HEK293T (cell line): ENCODE measurements at regions not wholly inside any gene's neighbourhood (a gene's known extent, or its start where the extent isn't known, plus 50 kb on each side); places are given as distances from the start of the nearest gene placed in this dataset.

Experiments
- CTCF ChIA-PET: fragments of 350-600 bp; formaldehyde crosslinking; extraction: SDS; loops from one replicate; lab custom pipeline; 2021; ENCODE audit warnings: antibody characterized with exemption, inconsistent platforms; lab: Yijun Ruan, JAX
- POLR2A ChIA-PET: fragments of 350-600 bp; formaldehyde crosslinking; extraction: SDS; loops from one replicate; lab custom pipeline; 2020; ENCODE audit warnings: antibody characterized with exemption, inconsistent platforms; lab: Yijun Ruan, JAX
- DNase-seq: peaks from one replicate; pipeline ENCODE4 v3.0.0; 2012; ENCODE audit warnings: mixed read lengths; ENCODE audit errors: extremely low spot score
- ARNT ChIP-seq: fragments of 450-650 bp; IDR thresholded peaks from 2 replicates; pipeline ENCODE4 v1.6.1; 2017; ENCODE audit warnings: mild to moderate bottlenecking
- BHLHE40 ChIP-seq: fragments of 450-650 bp; IDR thresholded peaks from 2 replicates; pipeline ENCODE4 v1.6.1; 2016; ENCODE audit warnings: mild to moderate bottlenecking, moderate library complexity, borderline replicate concordance
- CTBP1 ChIP-seq: fragments of 450-650 bp; IDR thresholded peaks from 2 replicates; pipeline ENCODE4 v1.6.1; 2016; ENCODE audit warnings: borderline replicate concordance
- ELF4 ChIP-seq: fragments of 450-650 bp; IDR thresholded peaks from 2 replicates; pipeline ENCODE4 v1.6.1; 2017; ENCODE audit warnings: antibody characterized with exemption
- FOXA1 ChIP-seq: fragments of 450-650 bp; IDR thresholded peaks from 2 replicates; pipeline ENCODE4 v1.6.1; 2016; ENCODE audit warnings: mild to moderate bottlenecking
- FOXK2 ChIP-seq: fragments of 450-650 bp; IDR thresholded peaks from 2 replicates; pipeline ENCODE4 v1.6.1; 2016; ENCODE audit warnings: mild to moderate bottlenecking
- FOXM1 ChIP-seq: fragments of 450-650 bp; IDR thresholded peaks from 2 replicates; pipeline ENCODE4 v1.6.1; 2017; ENCODE audit warnings: mild to moderate bottlenecking, borderline replicate concordance
- HDGF ChIP-seq: fragments of 450-650 bp; IDR thresholded peaks from 2 replicates; pipeline ENCODE4 v1.6.1; 2017; ENCODE audit warnings: antibody characterized with exemption, borderline replicate concordance
- L3MBTL2 ChIP-seq: fragments of 450-650 bp; conservative IDR thresholded peaks from 2 replicates; pipeline ENCODE4 v1.6.1; 2016; ENCODE audit warnings: mild to moderate bottlenecking
- LEF1 ChIP-seq: fragments of 450-650 bp; IDR thresholded peaks from 2 replicates; pipeline ENCODE4 v1.6.1; 2017; ENCODE audit warnings: mild to moderate bottlenecking, borderline replicate concordance
- NFRKB ChIP-seq: fragments of 450-650 bp; IDR thresholded peaks from 2 replicates; pipeline ENCODE4 v1.6.1; 2016; ENCODE audit warnings: mild to moderate bottlenecking, moderate library complexity
- PKNOX1 ChIP-seq: fragments of 450-650 bp; IDR thresholded peaks from 2 replicates; pipeline ENCODE4 v1.6.1; 2016
- SP1 ChIP-seq: fragments of 450-650 bp; IDR thresholded peaks from 2 replicates; pipeline ENCODE4 v1.6.1; 2017
- SUZ12 ChIP-seq: fragments of 450-650 bp; IDR thresholded peaks from 2 replicates; pipeline ENCODE4 v1.6.1; 2016; ENCODE audit warnings: mild to moderate bottlenecking
- TARDBP ChIP-seq: fragments of 450-650 bp; IDR thresholded peaks from 2 replicates; pipeline ENCODE4 v1.6.1; 2016
- ZNF384 ChIP-seq: fragments of 450-650 bp; IDR thresholded peaks from 2 replicates; pipeline ENCODE4 v1.6.1; 2016

- DNase-seq: no peak
- ChIA-PET CTCF (no interaction called here), POLR2A (no interaction called here)
- TF ChIP-seq BHLHE40 (no peak), ELF4 (no peak), FOXK2 (no peak), PKNOX1 (no peak), SUZ12 (no peak)
These were observed 338.1 kb upstream of the SMC2 start for GRCh38 chr9:103755986-103756385.

- CTCF ChIA-PET: no interaction called here
- POLR2A ChIA-PET: no interaction called here
These were observed 337.0 kb upstream of the SMC2 start for GRCh38 chr9:103757062-103757461.

GRCh38 chr9:103761466-103761865 is 332.6 kb upstream of the SMC2 start:
- ChIA-PET CTCF (no interaction called here), POLR2A (no interaction called here)
- TF ChIP-seq NFRKB (no peak), PKNOX1 (no peak)
- DNase-seq: no peak

More at GRCh38 chr9:103757062-103757461, 337.0 kb upstream of the SMC2 start:
- no peak for TF ChIP-seq SUZ12
- TF ChIP-seq HDGF: no peak
- no peak for TF ChIP-seq NFRKB
- no peak for TF ChIP-seq FOXK2
- TF ChIP-seq L3MBTL2: no peak
- no peak for TF ChIP-seq PKNOX1
- no peak for TF ChIP-seq ELF4
- no peak for TF ChIP-seq TARDBP
- no peak for TF ChIP-seq FOXM1
- no peak for TF ChIP-seq FOXA1
- TF ChIP-seq SP1: no peak
- TF ChIP-seq LEF1: no peak
- TF ChIP-seq CTBP1: no peak
- no peak for TF ChIP-seq BHLHE40
- TF ChIP-seq ARNT: no peak
- TF ChIP-seq ZNF384: no peak
- no peak for DNase-seq

- POLR2A ChIA-PET: no interaction called here
- TF ChIP-seq FOXK2 (no peak), PKNOX1 (no peak), HDGF (no peak), SUZ12 (no peak), FOXM1 (no peak), NFRKB (no peak), TARDBP (no peak), BHLHE40 (no peak), L3MBTL2 (no peak), ZNF384 (no peak), SP1 (no peak), ARNT (no peak), FOXA1 (no peak), LEF1 (no peak)
- CTCF ChIA-PET: no interaction called here
- peak; percentile 11 for DNase-seq
These were observed 304.4 kb upstream of the SMC2 start for GRCh38 chr9:103789686-103790085.

- CTCF ChIA-PET: no interaction called here
- POLR2A ChIA-PET: no interaction called here
- TF ChIP-seq ARNT (no peak), ELF4 (no peak), NFRKB (no peak), L3MBTL2 (no peak), SP1 (no peak), LEF1 (no peak), TARDBP (no peak), SUZ12 (no peak), FOXK2 (no peak), PKNOX1 (no peak), FOXM1 (no peak), BHLHE40 (no peak), CTBP1 (no peak), FOXA1 (no peak), ZNF384 (no peak), HDGF (no peak)
- no peak for DNase-seq
These were observed 295.5 kb upstream of the SMC2 start for GRCh38 chr9:103798620-103799019.

- TF ChIP-seq LEF1 (no peak), FOXM1 (no peak), ARNT (no peak), CTBP1 (no peak), ELF4 (no peak), L3MBTL2 (no peak)
- CTCF ChIA-PET: no interaction called here
- POLR2A ChIA-PET: no interaction called here
- no peak for DNase-seq
These were observed 294.1 kb upstream of the SMC2 start for GRCh38 chr9:103799959-103800358.
